ENCODE measurements at regions not wholly inside any gene's neighbourhood (a gene's known extent, or its start where the extent isn't known, plus 50 kb on each side); places are given as distances from the start of the nearest gene placed in this dataset.

- TF ChIP-seq CHD7 (IDR thresholded peaks at IDR 0.05; ENCODE audit: low read depth, low read length) (no peak), ZNF609 (CRISPR knock-in tag; IDR thresholded peaks at IDR 0.05; ENCODE audit: borderline replicate concordance) (no peak), SP1 (CRISPR knock-in tag; IDR thresholded peaks at IDR 0.05) (no peak), PCBP2 (IDR thresholded peaks at IDR 0.05; ENCODE audit: low read depth, low read length, poor library complexity, severe bottlenecking) (no peak), L3MBTL2 (IDR thresholded peaks at IDR 0.05) (no peak), TRIM25 (IDR thresholded peaks at IDR 0.05; ENCODE audit: borderline replicate concordance) (no peak)
Observed at GRCh38 chr12:115096588-115097397, 412.8 kb upstream of the TBX3 start (continued).

Measured in K562 (cell line).